ENCODE measurements at regions not wholly inside any gene's neighbourhood (a gene's known extent, or its start where the extent isn't known, plus 50 kb on each side); places are given as distances from the start of the nearest gene placed in this dataset.

DNA sequence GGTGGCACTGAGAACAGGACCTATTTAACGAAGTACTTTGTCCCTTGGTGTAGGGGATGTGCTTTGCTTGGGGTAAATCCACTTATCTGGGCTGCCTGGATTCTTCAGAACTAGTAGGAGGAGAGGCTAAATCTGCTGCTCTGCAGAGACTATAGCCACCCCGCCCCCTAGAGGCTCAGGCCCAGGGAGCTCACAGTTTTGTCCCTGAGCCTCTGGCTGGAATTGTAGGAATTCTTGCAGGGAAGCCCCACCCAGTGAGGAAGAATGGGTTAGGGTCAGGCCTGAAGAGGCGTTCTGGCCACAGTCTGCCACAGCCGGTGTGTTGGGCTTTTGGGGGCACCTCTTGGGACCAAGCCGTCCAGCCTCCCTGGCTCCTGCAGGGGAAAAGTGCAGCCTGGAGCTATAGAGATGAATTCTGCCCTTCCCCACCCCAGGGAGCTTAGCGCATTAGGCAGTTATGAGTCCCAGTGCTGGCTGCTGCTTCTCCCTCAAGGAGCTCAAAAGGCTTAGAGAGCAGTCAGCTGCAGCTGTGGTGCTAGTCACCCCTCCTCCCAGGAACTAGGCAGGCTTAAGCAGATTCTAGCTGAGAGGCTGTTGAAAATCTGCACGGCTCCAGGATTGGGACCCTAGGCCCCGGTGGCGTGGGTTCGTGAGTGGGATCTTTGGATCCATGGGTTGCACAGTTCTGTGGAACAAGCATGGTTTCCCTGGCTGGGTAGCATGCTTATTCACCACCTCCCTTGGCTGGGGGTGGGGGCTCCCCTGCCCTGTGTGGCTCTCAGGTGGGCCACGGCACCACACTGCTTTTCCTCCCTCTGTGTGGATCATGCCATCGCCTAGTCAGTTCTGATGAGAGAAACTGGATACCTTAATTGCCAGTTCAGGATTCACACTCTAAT lies 237.4 kb upstream of the TOM1L1 start:
- Histone ChIP-seq H3K36me3 (ENCODE audit: insufficient read depth, low read length) (no peaks in the 10 kb centered on the region), H2AFZ (ENCODE audit: low read depth, low read length) (no peak overlapping the region), H3K9ac (ENCODE audit: low read length) (no peak overlapping the region), H3K4me2 (ENCODE audit: low read length) (no peak overlapping the region), H3K9me3 (ENCODE audit: low read length) (no peaks in the 10 kb centered on the region), H3K27ac (ENCODE audit: low read length) (no peak overlapping the region), H3K27me3 (ENCODE audit: insufficient read depth, low read depth, low read length) (no peaks in the 10 kb centered on the region), H3K9me2 (ENCODE audit: insufficient read depth, low read length) (no peaks in the 10 kb centered on the region), H3K4me3 (ENCODE audit: low read length) (no peak overlapping the region), H3K79me2 (replicated peaks; ENCODE audit: insufficient read depth, low read length) (no peaks in the 10 kb centered on the region), H3F3A (ENCODE audit: insufficient read depth, low read length, poor library complexity, severe bottlenecking) (no peaks in the 10 kb centered on the region), H4K20me1 (ENCODE audit: insufficient read depth) (no peaks in the 10 kb centered on the region)
- no peak for TF ChIP-seq MXI1 (conservative IDR thresholded peaks at IDR 0.05; ENCODE audit: poor library complexity, severe bottlenecking)
- TF ChIP-seq TAF1 (IDR thresholded peaks at IDR 0.05; ENCODE audit: low read depth), result no peak
- TF ChIP-seq RAD21 (conservative IDR thresholded peaks at IDR 0.05), result no peak
- no peak for TF ChIP-seq SMC3 (conservative IDR thresholded peaks at IDR 0.05; ENCODE audit: poor library complexity)
- TF ChIP-seq, protein P1, sequence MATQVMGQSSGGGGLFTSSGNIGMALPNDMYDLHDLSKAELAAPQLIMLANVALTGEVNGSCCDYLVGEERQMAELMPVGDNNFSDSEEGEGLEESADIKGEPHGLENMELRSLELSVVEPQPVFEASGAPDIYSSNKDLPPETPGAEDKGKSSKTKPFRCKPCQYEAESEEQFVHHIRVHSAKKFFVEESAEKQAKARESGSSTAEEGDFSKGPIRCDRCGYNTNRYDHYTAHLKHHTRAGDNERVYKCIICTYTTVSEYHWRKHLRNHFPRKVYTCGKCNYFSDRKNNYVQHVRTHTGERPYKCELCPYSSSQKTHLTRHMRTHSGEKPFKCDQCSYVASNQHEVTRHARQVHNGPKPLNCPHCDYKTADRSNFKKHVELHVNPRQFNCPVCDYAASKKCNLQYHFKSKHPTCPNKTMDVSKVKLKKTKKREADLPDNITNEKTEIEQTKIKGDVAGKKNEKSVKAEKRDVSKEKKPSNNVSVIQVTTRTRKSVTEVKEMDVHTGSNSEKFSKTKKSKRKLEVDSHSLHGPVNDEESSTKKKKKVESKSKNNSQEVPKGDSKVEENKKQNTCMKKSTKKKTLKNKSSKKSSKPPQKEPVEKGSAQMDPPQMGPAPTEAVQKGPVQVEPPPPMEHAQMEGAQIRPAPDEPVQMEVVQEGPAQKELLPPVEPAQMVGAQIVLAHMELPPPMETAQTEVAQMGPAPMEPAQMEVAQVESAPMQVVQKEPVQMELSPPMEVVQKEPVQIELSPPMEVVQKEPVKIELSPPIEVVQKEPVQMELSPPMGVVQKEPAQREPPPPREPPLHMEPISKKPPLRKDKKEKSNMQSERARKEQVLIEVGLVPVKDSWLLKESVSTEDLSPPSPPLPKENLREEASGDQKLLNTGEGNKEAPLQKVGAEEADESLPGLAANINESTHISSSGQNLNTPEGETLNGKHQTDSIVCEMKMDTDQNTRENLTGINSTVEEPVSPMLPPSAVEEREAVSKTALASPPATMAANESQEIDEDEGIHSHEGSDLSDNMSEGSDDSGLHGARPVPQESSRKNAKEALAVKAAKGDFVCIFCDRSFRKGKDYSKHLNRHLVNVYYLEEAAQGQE (IDR thresholded peaks at IDR 0.05; ENCODE audit: borderline replicate concordance), result no peak
- TF ChIP-seq, protein P2, sequence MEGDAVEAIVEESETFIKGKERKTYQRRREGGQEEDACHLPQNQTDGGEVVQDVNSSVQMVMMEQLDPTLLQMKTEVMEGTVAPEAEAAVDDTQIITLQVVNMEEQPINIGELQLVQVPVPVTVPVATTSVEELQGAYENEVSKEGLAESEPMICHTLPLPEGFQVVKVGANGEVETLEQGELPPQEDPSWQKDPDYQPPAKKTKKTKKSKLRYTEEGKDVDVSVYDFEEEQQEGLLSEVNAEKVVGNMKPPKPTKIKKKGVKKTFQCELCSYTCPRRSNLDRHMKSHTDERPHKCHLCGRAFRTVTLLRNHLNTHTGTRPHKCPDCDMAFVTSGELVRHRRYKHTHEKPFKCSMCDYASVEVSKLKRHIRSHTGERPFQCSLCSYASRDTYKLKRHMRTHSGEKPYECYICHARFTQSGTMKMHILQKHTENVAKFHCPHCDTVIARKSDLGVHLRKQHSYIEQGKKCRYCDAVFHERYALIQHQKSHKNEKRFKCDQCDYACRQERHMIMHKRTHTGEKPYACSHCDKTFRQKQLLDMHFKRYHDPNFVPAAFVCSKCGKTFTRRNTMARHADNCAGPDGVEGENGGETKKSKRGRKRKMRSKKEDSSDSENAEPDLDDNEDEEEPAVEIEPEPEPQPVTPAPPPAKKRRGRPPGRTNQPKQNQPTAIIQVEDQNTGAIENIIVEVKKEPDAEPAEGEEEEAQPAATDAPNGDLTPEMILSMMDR (IDR thresholded peaks at IDR 0.05; ENCODE audit: poor library complexity, severe bottlenecking), result no peak
- no peak for TF ChIP-seq POLR2AphosphoS5 (IDR thresholded peaks at IDR 0.05)

GRCh38 chr17:54666559-54666958 lies 234.1 kb upstream of the TOM1L1 start:
- Histone ChIP-seq H3K9ac (ENCODE audit: low read length) (no peak overlapping the region), H3K4me3 (ENCODE audit: low read length) (no peak overlapping the region), H3K9me3 (ENCODE audit: low read length) (no peaks in the 10 kb centered on the region), H3K27me3 (ENCODE audit: insufficient read depth, low read depth, low read length) (no peaks in the 10 kb centered on the region), H2AFZ (ENCODE audit: low read depth, low read length) (no peak overlapping the region), H4K20me1 (ENCODE audit: insufficient read depth) (no peaks in the 10 kb centered on the region), H3K4me2 (ENCODE audit: low read length) (no peak overlapping the region), H3F3A (ENCODE audit: insufficient read depth, low read length, poor library complexity, severe bottlenecking) (no peaks in the 10 kb centered on the region), H3K36me3 (ENCODE audit: insufficient read depth, low read length) (no peaks in the 10 kb centered on the region), H3K79me2 (replicated peaks; ENCODE audit: insufficient read depth, low read length) (no peaks in the 10 kb centered on the region), H3K9me2 (ENCODE audit: insufficient read depth, low read length) (no peaks in the 10 kb centered on the region), H3K27ac (ENCODE audit: low read length) (no peak overlapping the region)
- TF ChIP-seq, protein P1 (IDR thresholded peaks at IDR 0.05; ENCODE audit: borderline replicate concordance), result no peak
- no peak for TF ChIP-seq EZH2 (IDR thresholded peaks at IDR 0.05; ENCODE audit: borderline replicate concordance, insufficient read depth, low read length, poor library complexity, severe bottlenecking)
